ENCODE measurements at regions not wholly inside any gene's neighbourhood (a gene's known extent, or its start where the extent isn't known, plus 50 kb on each side); places are given as distances from the start of the nearest gene placed in this dataset.

DNA sequence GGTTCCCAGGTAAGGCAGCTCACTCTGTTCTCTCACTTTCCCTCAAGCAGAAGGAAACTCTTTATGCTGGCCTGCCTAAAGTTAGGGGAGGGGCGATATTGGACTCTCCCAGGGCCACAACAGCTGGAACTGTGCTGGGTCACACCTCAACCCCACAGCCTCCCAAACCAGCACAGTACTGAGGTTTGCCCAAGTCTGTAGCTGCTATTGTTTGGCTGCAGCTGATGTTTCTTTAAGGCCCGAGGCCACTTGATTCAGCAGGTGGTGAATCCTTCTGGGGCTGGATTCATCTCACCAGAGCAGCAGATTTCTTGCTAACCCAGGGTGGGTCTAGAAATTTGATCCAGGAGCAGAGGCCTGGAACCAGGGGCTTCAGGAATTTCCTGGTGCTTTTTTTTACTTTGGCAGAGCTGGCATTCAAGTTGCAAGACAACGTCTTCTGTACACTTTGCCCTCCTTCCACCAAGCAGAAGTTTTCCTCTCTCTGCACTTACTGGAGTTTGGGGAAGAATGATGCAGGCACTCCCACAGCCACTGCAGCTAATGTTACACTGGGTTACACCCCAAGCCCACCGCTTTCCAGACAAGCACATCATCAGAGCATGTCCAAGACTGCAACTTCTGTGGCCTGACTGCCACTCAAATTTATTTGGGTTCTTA is 544.7 kb upstream of the NDST4 start:
- no peak for DNase-seq
- no peak overlapping the region for H3K27ac ChIP-seq (ENCODE audit: low read length)
- no peak overlapping the region for H3K9ac ChIP-seq (ENCODE audit: low read length)
- no peak overlapping the region for H3K4me3 ChIP-seq (ENCODE audit: low read length)
- H3K27me3 ChIP-seq (replicated peaks; ENCODE audit: insufficient read depth, low read length): no peaks in the 10 kb centered on the region
- no peaks in the 10 kb centered on the region for H4K20me1 ChIP-seq (ENCODE audit: insufficient read depth, low read length)
- no peak overlapping the region for H2AFZ ChIP-seq (ENCODE audit: low read length)
- H3F3A ChIP-seq (ENCODE audit: insufficient read depth, low read length): no peaks in the 10 kb centered on the region
- H3K4me2 ChIP-seq (ENCODE audit: low read depth, low read length): no peak overlapping the region
- no peaks in the 10 kb centered on the region for H3K9me2 ChIP-seq (replicated peaks; ENCODE audit: insufficient read depth, low read length)
- H3K36me3 ChIP-seq (replicated peaks; ENCODE audit: insufficient read depth, low read length): no peaks in the 10 kb centered on the region
- H3K79me2 ChIP-seq (ENCODE audit: low read length): no peaks in the 10 kb centered on the region
- TF ChIP-seq EZH2 (optimal IDR thresholded peaks at IDR 0.05; ENCODE audit: low read depth, low read length) (no peak), CTCF (IDR thresholded peaks at IDR 0.05; ENCODE audit: low read length) (no peak), EZH2phosphoT487 (IDR thresholded peaks at IDR 0.05; ENCODE audit: low read length) (no peak)
- no peaks in the 10 kb centered on the region for H3K9me3 ChIP-seq (replicated peaks; ENCODE audit: insufficient read depth, low read length)
- no peaks in the 10 kb centered on the region for H3K4me1 ChIP-seq (ENCODE audit: low read length)

DNA sequence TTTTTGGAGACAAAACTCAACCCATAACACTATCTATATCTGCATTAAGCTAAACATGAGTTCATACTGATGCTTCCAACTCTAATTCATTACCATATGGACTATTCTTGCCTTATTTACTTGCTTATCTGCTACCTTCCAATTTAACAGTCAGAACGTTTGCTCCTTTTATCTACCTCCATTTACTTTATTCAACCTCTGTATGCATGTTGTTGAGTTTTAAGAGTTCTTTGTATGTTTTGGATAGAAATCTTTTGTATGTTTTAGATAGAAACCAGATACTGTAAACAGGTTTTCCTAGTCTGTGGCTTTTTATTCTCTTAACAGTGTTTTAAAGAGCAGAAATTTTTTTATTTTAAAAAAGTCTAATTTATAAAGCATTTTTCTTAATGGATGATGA is 542.2 kb upstream of the NDST4 start:
- Histone ChIP-seq H4K20me1 (ENCODE audit: insufficient read depth, low read length) (no peaks in the 10 kb centered on the region), H3K27me3 (replicated peaks; ENCODE audit: insufficient read depth, low read length) (no peaks in the 10 kb centered on the region), H2AFZ (ENCODE audit: low read length) (no peak overlapping the region), H3K4me1 (ENCODE audit: low read length) (no peaks in the 10 kb centered on the region), H3K36me3 (replicated peaks; ENCODE audit: insufficient read depth, low read length) (no peaks in the 10 kb centered on the region), H3F3A (ENCODE audit: insufficient read depth, low read length) (no peaks in the 10 kb centered on the region), H3K4me3 (ENCODE audit: low read length) (no peak overlapping the region), H3K9me3 (replicated peaks; ENCODE audit: insufficient read depth, low read length) (no peaks in the 10 kb centered on the region), H3K79me2 (ENCODE audit: low read length) (no peaks in the 10 kb centered on the region), H3K9me2 (replicated peaks; ENCODE audit: insufficient read depth, low read length) (no peaks in the 10 kb centered on the region), H3K27ac (ENCODE audit: low read length) (no peak overlapping the region), H3K9ac (ENCODE audit: low read length) (no peak overlapping the region), H3K4me2 (ENCODE audit: low read depth, low read length) (no peak overlapping the region)
- DNase-seq: no peak
- no peak for TF ChIP-seq EZH2 (optimal IDR thresholded peaks at IDR 0.05; ENCODE audit: low read depth, low read length)

DNA sequence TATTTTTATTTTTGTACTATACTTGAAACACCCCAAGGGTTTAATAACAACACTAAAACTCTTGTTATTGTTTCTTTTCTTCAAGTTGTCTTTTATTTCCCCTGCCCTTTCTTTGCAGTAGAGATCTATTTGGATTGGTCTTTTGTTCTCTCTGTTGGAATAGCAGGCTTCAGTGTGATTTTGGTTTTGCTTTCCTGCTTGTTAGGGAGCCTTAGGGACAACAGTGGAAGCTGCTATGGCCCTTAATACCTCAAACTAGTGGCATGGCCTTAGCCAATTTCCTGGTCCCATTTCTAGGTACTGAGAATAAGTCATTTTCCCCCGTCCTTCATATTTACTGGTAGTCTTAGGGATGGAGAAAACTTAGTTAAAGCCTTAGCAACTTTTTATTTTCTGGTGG is 535.4 kb upstream of the NDST4 start:
- no peak overlapping the region for H3K4me3 ChIP-seq (ENCODE audit: low read length)
- no peak overlapping the region for H3K9ac ChIP-seq (ENCODE audit: low read length)
- no peaks in the 10 kb centered on the region for H3K9me2 ChIP-seq (replicated peaks; ENCODE audit: insufficient read depth, low read length)
- no peak for TF ChIP-seq EZH2 (optimal IDR thresholded peaks at IDR 0.05; ENCODE audit: low read depth, low read length)
- no peak for TF ChIP-seq CTCF (IDR thresholded peaks at IDR 0.05; ENCODE audit: low read length)
- TF ChIP-seq EZH2phosphoT487 (IDR thresholded peaks at IDR 0.05; ENCODE audit: low read length): no peak
- H3F3A ChIP-seq (ENCODE audit: insufficient read depth, low read length): no peaks in the 10 kb centered on the region
- H3K9me3 ChIP-seq (replicated peaks; ENCODE audit: insufficient read depth, low read length): no peaks in the 10 kb centered on the region
- H3K27me3 ChIP-seq (replicated peaks; ENCODE audit: insufficient read depth, low read length): no peaks in the 10 kb centered on the region
- no peaks in the 10 kb centered on the region for H3K4me1 ChIP-seq (ENCODE audit: low read length)
- H3K27ac ChIP-seq (ENCODE audit: low read length): no peak overlapping the region
- no peak for DNase-seq
- H3K36me3 ChIP-seq (replicated peaks; ENCODE audit: insufficient read depth, low read length): no peaks in the 10 kb centered on the region
- no peaks in the 10 kb centered on the region for H3K79me2 ChIP-seq (ENCODE audit: low read length)
- H2AFZ ChIP-seq (ENCODE audit: low read length): no peak overlapping the region
- no peak overlapping the region for H3K4me2 ChIP-seq (ENCODE audit: low read depth, low read length)
- H4K20me1 ChIP-seq (ENCODE audit: insufficient read depth, low read length): no peaks in the 10 kb centered on the region

- Histone ChIP-seq H3K36me3 (replicated peaks; ENCODE audit: insufficient read depth, low read length) (no peaks in the 10 kb centered on the region), H3F3A (ENCODE audit: insufficient read depth, low read length) (no peaks in the 10 kb centered on the region), H3K4me1 (ENCODE audit: low read length) (no peaks in the 10 kb centered on the region), H3K9me2 (replicated peaks; ENCODE audit: insufficient read depth, low read length) (no peaks in the 10 kb centered on the region), H3K79me2 (ENCODE audit: low read length) (no peaks in the 10 kb centered on the region), H3K27ac (ENCODE audit: low read length) (no peak overlapping the region), H3K9ac (ENCODE audit: low read length) (no peak overlapping the region), H3K4me3 (ENCODE audit: low read length) (no peak overlapping the region), H3K27me3 (replicated peaks; ENCODE audit: insufficient read depth, low read length) (no peaks in the 10 kb centered on the region), H3K4me2 (ENCODE audit: low read depth, low read length) (no peak overlapping the region), H4K20me1 (ENCODE audit: insufficient read depth, low read length) (no peaks in the 10 kb centered on the region), H3K9me3 (replicated peaks; ENCODE audit: insufficient read depth, low read length) (no peaks in the 10 kb centered on the region), H2AFZ (ENCODE audit: low read length) (no peak overlapping the region)
- TF ChIP-seq CTCF (IDR thresholded peaks at IDR 0.05; ENCODE audit: low read length) (no peak), EZH2 (optimal IDR thresholded peaks at IDR 0.05; ENCODE audit: low read depth, low read length) (no peak), EZH2phosphoT487 (IDR thresholded peaks at IDR 0.05; ENCODE audit: low read length) (no peak)
- no peak for DNase-seq
Observed at GRCh38 chr4:115629270-115629669, 515.9 kb upstream of the NDST4 start.

Measured in MM.1S (cell line).